ENCODE measurements at regions not wholly inside any gene's neighbourhood (a gene's known extent, or its start where the extent isn't known, plus 50 kb on each side); places are given as distances from the start of the nearest gene placed in this dataset.

DNA sequence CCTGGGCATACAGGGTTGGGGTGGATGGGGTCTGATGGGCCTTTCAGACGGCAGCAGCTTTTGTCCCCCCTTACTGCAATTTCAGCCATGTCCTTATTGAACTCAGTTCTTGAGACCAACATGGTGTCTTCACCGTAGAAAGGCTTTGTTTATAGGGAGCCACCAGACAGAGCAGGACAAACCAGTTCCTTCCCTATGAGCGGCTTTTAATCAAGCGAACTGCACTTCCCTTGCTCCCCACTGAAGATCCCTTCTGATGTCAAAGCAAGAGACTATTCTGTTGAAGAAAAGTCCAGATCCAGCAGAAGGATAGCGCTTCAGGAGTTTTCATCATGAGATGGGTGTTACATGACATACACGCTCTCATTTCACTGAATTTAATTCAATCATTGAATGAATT lies 100.4 kb downstream of the CD47 start:
- Histone ChIP-seq H3K9ac (ENCODE audit: low read length) (no peak overlapping the region), H3K9me3 (ENCODE audit: low read length) (no peaks in the 10 kb centered on the region), H3K36me3 (ENCODE audit: insufficient read depth, low read length) (no peaks in the 10 kb centered on the region), H4K20me1 (ENCODE audit: insufficient read depth) (no peaks in the 10 kb centered on the region), H3K4me3 (ENCODE audit: low read length) (no peak overlapping the region), H3K79me2 (replicated peaks; ENCODE audit: insufficient read depth, low read length) (no peaks in the 10 kb centered on the region), H3K27me3 (ENCODE audit: insufficient read depth, low read depth, low read length) (no peaks in the 10 kb centered on the region), H3K9me2 (ENCODE audit: insufficient read depth, low read length) (no peaks in the 10 kb centered on the region), H3K27ac (ENCODE audit: low read length) (no peak overlapping the region), H2AFZ (ENCODE audit: low read depth, low read length) (no peak overlapping the region), H3F3A (ENCODE audit: insufficient read depth, low read length, poor library complexity, severe bottlenecking) (no peaks in the 10 kb centered on the region), H3K4me2 (ENCODE audit: low read length) (no peak overlapping the region)
- TF ChIP-seq MXI1 (conservative IDR thresholded peaks at IDR 0.05; ENCODE audit: poor library complexity, severe bottlenecking), result no peak
- TF ChIP-seq RAD21 (conservative IDR thresholded peaks at IDR 0.05), result no peak
- TF ChIP-seq, protein P1, sequence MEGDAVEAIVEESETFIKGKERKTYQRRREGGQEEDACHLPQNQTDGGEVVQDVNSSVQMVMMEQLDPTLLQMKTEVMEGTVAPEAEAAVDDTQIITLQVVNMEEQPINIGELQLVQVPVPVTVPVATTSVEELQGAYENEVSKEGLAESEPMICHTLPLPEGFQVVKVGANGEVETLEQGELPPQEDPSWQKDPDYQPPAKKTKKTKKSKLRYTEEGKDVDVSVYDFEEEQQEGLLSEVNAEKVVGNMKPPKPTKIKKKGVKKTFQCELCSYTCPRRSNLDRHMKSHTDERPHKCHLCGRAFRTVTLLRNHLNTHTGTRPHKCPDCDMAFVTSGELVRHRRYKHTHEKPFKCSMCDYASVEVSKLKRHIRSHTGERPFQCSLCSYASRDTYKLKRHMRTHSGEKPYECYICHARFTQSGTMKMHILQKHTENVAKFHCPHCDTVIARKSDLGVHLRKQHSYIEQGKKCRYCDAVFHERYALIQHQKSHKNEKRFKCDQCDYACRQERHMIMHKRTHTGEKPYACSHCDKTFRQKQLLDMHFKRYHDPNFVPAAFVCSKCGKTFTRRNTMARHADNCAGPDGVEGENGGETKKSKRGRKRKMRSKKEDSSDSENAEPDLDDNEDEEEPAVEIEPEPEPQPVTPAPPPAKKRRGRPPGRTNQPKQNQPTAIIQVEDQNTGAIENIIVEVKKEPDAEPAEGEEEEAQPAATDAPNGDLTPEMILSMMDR (IDR thresholded peaks at IDR 0.05; ENCODE audit: poor library complexity, severe bottlenecking), result no peak
- no peak for TF ChIP-seq TAF1 (IDR thresholded peaks at IDR 0.05; ENCODE audit: low read depth)

- H3K27me3 ChIP-seq (ENCODE audit: insufficient read depth, low read depth, low read length), result no peaks in the 10 kb centered on the region
Observed at GRCh38 chr3:107989661-107990060, 101.2 kb downstream of the CD47 start.

More at GRCh38 chr3:107989661-107990060, 101.2 kb downstream of the CD47 start:
- no peaks in the 10 kb centered on the region for H3K79me2 ChIP-seq (replicated peaks; ENCODE audit: insufficient read depth, low read length)
- H2AFZ ChIP-seq (ENCODE audit: low read depth, low read length), result no peak overlapping the region
- H3K9me2 ChIP-seq (ENCODE audit: insufficient read depth, low read length), result no peaks in the 10 kb centered on the region
- no peak overlapping the region for H3K4me3 ChIP-seq (ENCODE audit: low read length)
- no peaks in the 10 kb centered on the region for H3K36me3 ChIP-seq (ENCODE audit: insufficient read depth, low read length)
- H3F3A ChIP-seq (ENCODE audit: insufficient read depth, low read length, poor library complexity, severe bottlenecking), result no peaks in the 10 kb centered on the region
- H3K9ac ChIP-seq (ENCODE audit: low read length), result no peak overlapping the region
- no peaks in the 10 kb centered on the region for H4K20me1 ChIP-seq (ENCODE audit: insufficient read depth)
- H3K9me3 ChIP-seq (ENCODE audit: low read length), result no peaks in the 10 kb centered on the region
- H3K4me2 ChIP-seq (ENCODE audit: low read length), result no peak overlapping the region
- TF ChIP-seq MXI1 (conservative IDR thresholded peaks at IDR 0.05; ENCODE audit: poor library complexity, severe bottlenecking) (no peak), SMC3 (conservative IDR thresholded peaks at IDR 0.05; ENCODE audit: poor library complexity) (no peak), EP300 (conservative IDR thresholded peaks at IDR 0.05; ENCODE audit: poor library complexity, severe bottlenecking) (no peak), TAF1 (IDR thresholded peaks at IDR 0.05; ENCODE audit: low read depth) (no peak), EZH2 (IDR thresholded peaks at IDR 0.05; ENCODE audit: borderline replicate concordance, insufficient read depth, low read length, poor library complexity, severe bottlenecking) (no peak), RAD21 (conservative IDR thresholded peaks at IDR 0.05) (no peak), POLR2AphosphoS5 (IDR thresholded peaks at IDR 0.05) (no peak)
- TF ChIP-seq, protein P1 (IDR thresholded peaks at IDR 0.05; ENCODE audit: poor library complexity, severe bottlenecking), result no peak
- TF ChIP-seq, protein P2, sequence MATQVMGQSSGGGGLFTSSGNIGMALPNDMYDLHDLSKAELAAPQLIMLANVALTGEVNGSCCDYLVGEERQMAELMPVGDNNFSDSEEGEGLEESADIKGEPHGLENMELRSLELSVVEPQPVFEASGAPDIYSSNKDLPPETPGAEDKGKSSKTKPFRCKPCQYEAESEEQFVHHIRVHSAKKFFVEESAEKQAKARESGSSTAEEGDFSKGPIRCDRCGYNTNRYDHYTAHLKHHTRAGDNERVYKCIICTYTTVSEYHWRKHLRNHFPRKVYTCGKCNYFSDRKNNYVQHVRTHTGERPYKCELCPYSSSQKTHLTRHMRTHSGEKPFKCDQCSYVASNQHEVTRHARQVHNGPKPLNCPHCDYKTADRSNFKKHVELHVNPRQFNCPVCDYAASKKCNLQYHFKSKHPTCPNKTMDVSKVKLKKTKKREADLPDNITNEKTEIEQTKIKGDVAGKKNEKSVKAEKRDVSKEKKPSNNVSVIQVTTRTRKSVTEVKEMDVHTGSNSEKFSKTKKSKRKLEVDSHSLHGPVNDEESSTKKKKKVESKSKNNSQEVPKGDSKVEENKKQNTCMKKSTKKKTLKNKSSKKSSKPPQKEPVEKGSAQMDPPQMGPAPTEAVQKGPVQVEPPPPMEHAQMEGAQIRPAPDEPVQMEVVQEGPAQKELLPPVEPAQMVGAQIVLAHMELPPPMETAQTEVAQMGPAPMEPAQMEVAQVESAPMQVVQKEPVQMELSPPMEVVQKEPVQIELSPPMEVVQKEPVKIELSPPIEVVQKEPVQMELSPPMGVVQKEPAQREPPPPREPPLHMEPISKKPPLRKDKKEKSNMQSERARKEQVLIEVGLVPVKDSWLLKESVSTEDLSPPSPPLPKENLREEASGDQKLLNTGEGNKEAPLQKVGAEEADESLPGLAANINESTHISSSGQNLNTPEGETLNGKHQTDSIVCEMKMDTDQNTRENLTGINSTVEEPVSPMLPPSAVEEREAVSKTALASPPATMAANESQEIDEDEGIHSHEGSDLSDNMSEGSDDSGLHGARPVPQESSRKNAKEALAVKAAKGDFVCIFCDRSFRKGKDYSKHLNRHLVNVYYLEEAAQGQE (IDR thresholded peaks at IDR 0.05; ENCODE audit: borderline replicate concordance), result no peak
- no peak overlapping the region for H3K27ac ChIP-seq (ENCODE audit: low read length)
